ENCODE measurements at regions not wholly inside any gene's neighbourhood (a gene's known extent, or its start where the extent isn't known, plus 50 kb on each side); places are given as distances from the start of the nearest gene placed in this dataset.

- peak; percentile 49 for DNase-seq (ENCODE audit: low read depth)
- H3K4me3 ChIP-seq (replicated peaks; ENCODE audit: low read depth, low read length), result no peak overlapping the region
- no peak for TF ChIP-seq CTCF (IDR thresholded peaks at IDR 0.05; ENCODE audit: low read length, missing control alignments)
These were observed 167.2 kb downstream of the TRIB2 start for GRCh38 chr2:12883906-12884305.

GRCh38 chr2:12884713-12885282 is 168.1 kb downstream of the TRIB2 start:
- DNase-seq (ENCODE audit: low read depth), result peak; percentile 72
- H3K4me3 ChIP-seq (replicated peaks; ENCODE audit: low read depth, low read length), result no peak overlapping the region
- no peak for TF ChIP-seq CTCF (IDR thresholded peaks at IDR 0.05; ENCODE audit: low read length, missing control alignments)

- H3K4me3 ChIP-seq (replicated peaks; ENCODE audit: low read depth, low read length), result no peak overlapping the region
- TF ChIP-seq CTCF (IDR thresholded peaks at IDR 0.05; ENCODE audit: low read length, missing control alignments), result no peak
- no peak for DNase-seq (ENCODE audit: low read depth)
These were observed 173.3 kb downstream of the TRIB2 start for GRCh38 chr2:12890066-12890465.

- TF ChIP-seq CTCF (IDR thresholded peaks at IDR 0.05; ENCODE audit: low read length, missing control alignments), result no peak
- H3K4me3 ChIP-seq (replicated peaks; ENCODE audit: low read depth, low read length), result no peak overlapping the region
- DNase-seq (ENCODE audit: low read depth), result no peak
These were observed 173.8 kb downstream of the TRIB2 start for GRCh38 chr2:12890481-12890991.

GRCh38 chr2:12895017-12895416 is 178.3 kb downstream of the TRIB2 start:
- DNase-seq (ENCODE audit: low read depth), result no peak
- no peak overlapping the region for H3K4me3 ChIP-seq (replicated peaks; ENCODE audit: low read depth, low read length)
- no peak for TF ChIP-seq CTCF (IDR thresholded peaks at IDR 0.05; ENCODE audit: low read length, missing control alignments)

- TF ChIP-seq CTCF (IDR thresholded peaks at IDR 0.05; ENCODE audit: low read length, missing control alignments), result no peak
- DNase-seq (ENCODE audit: low read depth), result no peak
- H3K4me3 ChIP-seq (replicated peaks; ENCODE audit: low read depth, low read length), result no peak overlapping the region
These were observed 179.7 kb downstream of the TRIB2 start for GRCh38 chr2:12896318-12896982.

- no peak for DNase-seq (ENCODE audit: low read depth)
- no peak for TF ChIP-seq CTCF (IDR thresholded peaks at IDR 0.05; ENCODE audit: low read length, missing control alignments)
- no peak overlapping the region for H3K4me3 ChIP-seq (replicated peaks; ENCODE audit: low read depth, low read length)
These were observed 180.4 kb downstream of the TRIB2 start for GRCh38 chr2:12897181-12897580.
